GM19438 (cell line): ENCODE measurements at regions not wholly inside any gene's neighbourhood (a gene's known extent, or its start where the extent isn't known, plus 50 kb on each side); places are given as distances from the start of the nearest gene placed in this dataset.

Source experiments
- ATAC-seq: cut with Tn5 transposase; IDR thresholded peaks from one replicate; pipeline ENCODE4 v1.9.1; 2021; ENCODE audit warnings: low read depth; ENCODE audit not compliant: unreplicated experiment

GRCh38 chr9:78835928-78836450 is 539.1 kb downstream of the PSAT1 start:
- no peak for ATAC-seq

- ATAC-seq = no peak
These were observed 542.3 kb downstream of the PSAT1 start for GRCh38 chr9:78839252-78839651.

GRCh38 chr9:78848061-78848460 is 551.1 kb downstream of the PSAT1 start:
- ATAC-seq = no peak

- ATAC-seq = no peak
These were observed 559.2 kb downstream of the PSAT1 start for GRCh38 chr9:78856144-78856543.

- no peak for ATAC-seq
These were observed 559.9 kb downstream of the PSAT1 start for GRCh38 chr9:78856781-78857180.

- ATAC-seq = no peak
These were observed 560.7 kb downstream of the PSAT1 start for GRCh38 chr9:78857373-78858225.

- ATAC-seq = no peak
These were observed 561.3 kb downstream of the PSAT1 start for GRCh38 chr9:78858266-78858665.

- ATAC-seq = no peak
These were observed 564.0 kb downstream of the PSAT1 start for GRCh38 chr9:78860801-78861475.

GRCh38 chr9:78863531-78863930 is 566.6 kb downstream of the PSAT1 start:
- no peak for ATAC-seq

GRCh38 chr9:78865737-78866136 is 568.8 kb downstream of the PSAT1 start:
- ATAC-seq = no peak

- no peak for ATAC-seq
These were observed 569.5 kb downstream of the PSAT1 start for GRCh38 chr9:78866207-78867132.

GRCh38 chr9:78871086-78871451 is 574.1 kb downstream of the PSAT1 start:
- ATAC-seq = no peak

- no peak for ATAC-seq
These were observed 574.8 kb downstream of the PSAT1 start for GRCh38 chr9:78871452-78872331.

- ATAC-seq = no peak
These were observed 577.1 kb downstream of the PSAT1 start for GRCh38 chr9:78874061-78874460.

- no peak for ATAC-seq
These were observed 582.6 kb downstream of the PSAT1 start for GRCh38 chr9:78879324-78880100.

- no peak for ATAC-seq
These were observed 584.4 kb downstream of the PSAT1 start for GRCh38 chr9:78881295-78881694.

- no peak for ATAC-seq
These were observed 585.6 kb downstream of the PSAT1 start for GRCh38 chr9:78882481-78882880.

- no peak for ATAC-seq
These were observed 587.8 kb downstream of the PSAT1 start for GRCh38 chr9:78884611-78885150.

GRCh38 chr9:78892182-78892581 is 595.3 kb downstream of the PSAT1 start:
- no peak for ATAC-seq
